GM12873 (cell line): ENCODE measurements at regions not wholly inside any gene's neighbourhood (a gene's known extent, or its start where the extent isn't known, plus 50 kb on each side); places are given as distances from the start of the nearest gene placed in this dataset.
A peak's percentile ranks its signal among the peaks of the same experiment; 100 is the strongest.

Experiments
- CTCF ChIP-seq: IDR thresholded peaks from 2 replicates; pipeline ENCODE4 v1.5.1; 2012; ENCODE audit warnings: low read depth, mild to moderate bottlenecking, moderate library complexity, low read length, control low read depth; ENCODE audit not compliant: insufficient read depth; ENCODE audit errors: missing control alignments

DNA sequence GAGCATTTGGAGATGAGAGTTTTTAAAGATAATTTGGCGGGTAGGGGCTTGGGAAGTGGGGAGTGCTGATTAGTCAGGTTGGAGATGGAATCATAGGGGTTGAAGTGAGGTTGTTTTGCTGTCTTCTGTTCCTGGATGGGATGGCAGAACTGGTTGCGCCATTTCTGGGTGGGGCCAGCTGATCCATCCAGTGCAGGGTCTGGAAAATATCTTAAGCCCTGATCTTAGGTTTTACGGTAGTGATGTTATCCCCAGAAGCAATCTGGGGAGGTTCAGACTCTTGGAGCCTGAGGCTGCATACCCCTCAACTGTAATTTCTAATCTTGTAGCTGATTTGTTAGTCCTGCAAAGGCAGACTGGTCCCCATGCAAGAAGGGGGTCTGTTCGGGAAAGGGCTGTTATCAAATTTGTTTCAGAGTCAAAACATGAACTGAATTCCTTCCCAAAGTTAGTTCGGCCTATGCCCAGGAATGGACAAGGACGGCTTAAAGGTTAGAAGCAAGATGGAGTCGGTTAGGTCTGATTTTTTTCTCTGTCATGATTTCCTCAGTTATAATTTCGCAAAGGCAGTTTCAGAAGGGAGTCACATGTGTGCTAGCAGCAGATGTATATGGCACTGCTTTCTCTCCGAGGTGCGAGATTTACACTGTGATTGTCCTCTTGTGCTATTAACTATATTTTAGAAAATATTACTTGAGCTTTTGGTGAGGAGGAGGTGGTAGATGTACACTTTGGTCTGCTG lies 540.4 kb downstream of the EDEM1 start:
- TF ChIP-seq CTCF: no peak

GRCh38 chr3:5729852-5730251 lies 542.3 kb downstream of the EDEM1 start:
- peak; percentile 28 for TF ChIP-seq CTCF

GRCh38 chr3:5731100-5731499 lies 543.6 kb downstream of the EDEM1 start:
- TF ChIP-seq CTCF: peak; percentile 65

- no peak for TF ChIP-seq CTCF
Observed at GRCh38 chr3:5732081-5732480, 544.6 kb downstream of the EDEM1 start.

DNA sequence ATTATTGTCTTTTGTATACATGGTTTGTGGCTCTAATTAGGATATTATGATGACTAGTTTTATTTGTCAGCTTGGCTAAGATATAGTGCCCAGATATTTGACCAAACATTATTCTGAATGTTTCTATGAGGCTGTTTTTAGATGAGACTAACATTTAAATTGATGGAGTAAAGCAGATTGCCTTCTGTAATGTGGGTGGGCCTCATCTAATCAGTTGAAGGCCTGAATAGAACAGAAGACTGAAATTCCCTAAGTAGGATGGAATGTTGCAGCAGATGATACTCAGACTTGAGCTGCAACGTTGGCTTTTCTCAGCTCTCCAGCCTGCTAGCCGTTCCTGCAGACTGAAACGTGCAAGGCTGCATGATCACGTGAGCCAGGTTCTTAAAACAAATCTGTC lies 546.5 kb downstream of the EDEM1 start:
- no peak for TF ChIP-seq CTCF

- no peak for TF ChIP-seq CTCF
Observed at GRCh38 chr3:5735896-5736295, 548.4 kb downstream of the EDEM1 start.

DNA sequence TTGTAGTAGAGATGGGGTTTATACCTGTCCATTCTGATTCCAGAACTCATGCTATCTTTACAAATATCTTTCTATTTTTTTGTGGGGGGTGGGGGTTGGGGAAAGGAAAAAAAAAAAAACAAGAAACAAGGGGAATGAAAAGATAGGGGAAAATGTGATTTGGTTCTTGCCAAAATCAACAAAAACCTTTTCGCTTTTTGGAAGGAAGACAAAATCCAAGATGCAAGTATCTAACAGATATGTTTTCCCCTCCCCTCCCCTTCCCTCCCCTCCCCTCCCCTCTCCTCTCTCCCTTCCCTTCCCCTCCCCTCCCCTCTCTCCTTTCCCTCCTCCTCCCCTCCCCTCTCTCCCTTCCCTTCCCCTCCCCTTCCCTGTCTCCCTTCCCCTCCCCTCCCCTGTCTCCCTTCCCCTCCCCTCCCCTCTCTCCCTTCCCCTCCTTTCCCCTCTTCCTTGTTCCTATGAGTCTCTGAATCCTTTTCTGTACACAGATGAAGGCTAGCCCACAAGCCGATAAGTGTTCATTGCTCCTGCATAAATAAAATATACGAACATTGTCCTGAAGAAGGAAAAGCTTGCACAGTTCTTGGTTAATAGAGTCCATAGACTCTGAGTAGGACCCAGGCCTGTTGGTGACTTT lies 551.9 kb downstream of the EDEM1 start:
- no peak for TF ChIP-seq CTCF
